ENCODE measurements at regions not wholly inside any gene's neighbourhood (a gene's known extent, or its start where the extent isn't known, plus 50 kb on each side); places are given as distances from the start of the nearest gene placed in this dataset.

DNA sequence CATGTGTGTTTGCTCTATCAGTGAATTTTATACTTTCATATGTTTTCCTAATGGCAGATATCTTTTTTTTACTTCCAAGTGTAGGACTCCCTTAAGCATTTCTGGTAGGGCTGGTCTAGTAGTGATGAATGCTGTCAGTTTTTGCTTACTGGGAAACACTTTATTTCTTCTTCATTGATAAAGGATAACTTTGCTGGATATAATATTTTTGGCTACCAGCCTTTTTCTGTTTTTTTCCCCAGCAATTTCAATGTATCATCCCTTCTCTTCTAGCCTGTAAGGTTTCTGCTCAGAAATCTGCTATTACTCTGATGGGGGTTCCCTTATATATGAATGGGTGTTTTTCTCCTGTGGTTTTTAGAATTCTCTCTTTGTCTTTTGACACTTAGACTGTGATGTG is 980.6 kb upstream of the PIK3C3 start:
- TF ChIP-seq CTCF (IDR thresholded peaks at IDR 0.05) (no peak), POLR2A (IDR thresholded peaks at IDR 0.05) (no peak)

Measured in Peyer's patch (tissue), 4 donors.